ENCODE measurements at regions not wholly inside any gene's neighbourhood (a gene's known extent, or its start where the extent isn't known, plus 50 kb on each side); places are given as distances from the start of the nearest gene placed in this dataset.

DNA sequence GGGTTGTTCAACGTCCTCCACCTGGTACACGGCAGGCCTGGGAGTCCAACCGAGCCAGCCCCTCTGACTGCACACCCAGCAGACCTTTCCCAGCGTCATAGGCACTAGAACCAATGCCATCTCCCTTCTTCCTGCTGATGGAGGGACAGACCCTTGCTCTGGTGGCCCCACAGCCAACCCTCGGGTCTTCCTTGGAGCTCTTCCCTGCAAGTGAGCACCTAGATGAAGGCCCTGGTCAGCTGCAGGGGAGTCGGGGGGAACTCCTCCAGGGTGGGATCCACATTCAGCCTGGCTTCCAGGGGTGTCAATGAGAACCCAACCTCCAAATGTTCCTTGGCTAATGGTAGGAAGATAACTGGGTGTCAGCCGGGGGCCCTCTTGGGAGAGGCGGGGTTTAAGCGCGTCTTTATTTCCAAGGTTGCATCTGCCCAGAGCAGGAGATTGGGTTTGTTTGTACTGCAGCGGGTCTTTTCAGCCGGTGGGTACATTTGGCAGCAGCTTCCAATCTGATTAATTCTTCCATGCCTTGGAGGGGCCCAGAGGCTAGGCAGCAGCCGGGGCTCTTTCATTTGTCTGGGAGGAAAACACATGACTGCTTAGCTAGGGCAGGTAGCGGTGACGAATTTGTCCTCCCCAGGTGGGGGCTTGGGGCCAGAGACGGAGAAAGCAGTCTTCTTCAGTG lies 56.0 kb upstream of the SHISAL1 start:
- intact Hi-C loops (cut with DNase I, micrococcal nuclease): no loop called here
- no peak overlapping the region for H3K4me3 ChIP-seq
- H3K9me3 ChIP-seq: no peaks in the 10 kb centered on the region
- no peak for ATAC-seq
- H3K4me1 ChIP-seq (ENCODE audit: low read depth): no peaks in the 10 kb centered on the region
- TF ChIP-seq, protein P1, sequence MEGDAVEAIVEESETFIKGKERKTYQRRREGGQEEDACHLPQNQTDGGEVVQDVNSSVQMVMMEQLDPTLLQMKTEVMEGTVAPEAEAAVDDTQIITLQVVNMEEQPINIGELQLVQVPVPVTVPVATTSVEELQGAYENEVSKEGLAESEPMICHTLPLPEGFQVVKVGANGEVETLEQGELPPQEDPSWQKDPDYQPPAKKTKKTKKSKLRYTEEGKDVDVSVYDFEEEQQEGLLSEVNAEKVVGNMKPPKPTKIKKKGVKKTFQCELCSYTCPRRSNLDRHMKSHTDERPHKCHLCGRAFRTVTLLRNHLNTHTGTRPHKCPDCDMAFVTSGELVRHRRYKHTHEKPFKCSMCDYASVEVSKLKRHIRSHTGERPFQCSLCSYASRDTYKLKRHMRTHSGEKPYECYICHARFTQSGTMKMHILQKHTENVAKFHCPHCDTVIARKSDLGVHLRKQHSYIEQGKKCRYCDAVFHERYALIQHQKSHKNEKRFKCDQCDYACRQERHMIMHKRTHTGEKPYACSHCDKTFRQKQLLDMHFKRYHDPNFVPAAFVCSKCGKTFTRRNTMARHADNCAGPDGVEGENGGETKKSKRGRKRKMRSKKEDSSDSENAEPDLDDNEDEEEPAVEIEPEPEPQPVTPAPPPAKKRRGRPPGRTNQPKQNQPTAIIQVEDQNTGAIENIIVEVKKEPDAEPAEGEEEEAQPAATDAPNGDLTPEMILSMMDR (IDR thresholded peaks at IDR 0.05): no peak
- H3K36me3 ChIP-seq (ENCODE audit: low read depth): no peaks in the 10 kb centered on the region
- DNase-seq: peak in 2 of 3 donors; percentile 3 to 10

DNA sequence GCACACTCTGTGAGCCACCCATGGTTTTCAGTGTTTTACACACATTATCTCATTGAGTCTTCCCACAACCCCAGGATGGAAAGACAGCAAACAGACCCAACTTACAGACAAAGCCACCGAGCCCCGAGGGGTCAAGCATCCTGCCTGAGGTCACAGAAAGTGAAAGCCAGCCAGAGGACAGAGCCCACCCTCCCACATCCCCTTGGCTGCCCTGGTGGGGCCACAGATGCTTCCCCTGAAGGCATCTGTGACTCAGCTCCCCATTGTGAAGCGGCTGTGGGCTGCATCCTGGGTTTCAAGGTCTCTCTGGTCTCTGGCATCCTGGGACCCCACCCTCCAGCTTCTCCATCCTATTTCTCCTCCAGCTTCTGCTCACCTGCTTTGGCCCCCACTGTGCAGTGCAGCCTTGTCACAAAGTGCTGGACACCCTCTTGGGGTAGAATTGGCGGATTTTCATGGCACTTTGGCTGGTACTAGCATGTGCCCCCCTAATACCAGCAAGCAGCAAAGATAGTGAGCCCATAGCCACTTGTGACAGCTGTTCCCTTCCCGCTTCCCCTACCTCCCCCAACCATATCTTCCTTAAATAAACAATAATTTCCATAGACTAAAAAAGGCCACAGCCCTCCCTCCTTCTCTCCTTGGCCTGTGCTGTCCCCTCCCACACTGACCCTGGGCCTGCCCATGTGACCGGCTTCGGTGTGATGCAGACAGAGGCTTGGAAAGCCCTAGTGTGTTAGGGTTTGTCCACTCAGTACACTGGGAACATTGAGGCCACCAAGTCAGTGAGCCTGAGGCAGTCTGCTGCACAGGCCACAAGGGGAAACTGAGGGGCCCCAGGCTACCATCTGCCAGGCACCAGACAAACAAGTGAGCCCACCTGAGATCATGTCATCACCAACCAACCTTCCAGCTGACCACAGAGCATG lies 53.9 kb upstream of the SHISAL1 start:
- intact Hi-C loops (cut with DNase I, micrococcal nuclease): no loop called here
- H3K9me3 ChIP-seq: no peaks in the 10 kb centered on the region
- DNase-seq (peak in 2 of 3 donors; percentile 13 to 31), ATAC-seq (no peak)
- H3K36me3 ChIP-seq (ENCODE audit: low read depth): no peaks in the 10 kb centered on the region
- no peaks in the 10 kb centered on the region for H3K4me1 ChIP-seq (ENCODE audit: low read depth)
- H3K4me3 ChIP-seq: no peak overlapping the region
- TF ChIP-seq, protein P1 (IDR thresholded peaks at IDR 0.05): no peak

DNA sequence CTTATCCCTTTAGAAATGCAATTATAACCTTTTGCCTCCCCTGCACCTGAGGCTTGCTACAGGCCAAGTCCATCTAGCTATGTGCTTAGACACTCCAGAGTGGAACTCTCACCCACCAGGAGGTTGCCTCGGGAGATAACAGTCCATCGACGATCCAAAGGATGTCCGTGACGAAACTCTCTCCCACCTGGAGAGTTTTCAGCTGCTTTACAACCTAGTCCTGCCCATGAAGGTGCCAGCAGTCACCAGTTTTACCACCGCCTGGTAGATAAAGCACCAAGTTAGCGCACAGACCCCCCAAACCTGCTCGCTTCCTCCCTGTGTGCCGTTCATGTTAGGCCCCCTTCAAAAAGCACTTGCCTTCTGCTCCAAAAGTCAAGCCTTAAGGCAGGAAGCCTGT lies 53.1 kb upstream of the SHISAL1 start:
- ATAC-seq: no peak

DNA sequence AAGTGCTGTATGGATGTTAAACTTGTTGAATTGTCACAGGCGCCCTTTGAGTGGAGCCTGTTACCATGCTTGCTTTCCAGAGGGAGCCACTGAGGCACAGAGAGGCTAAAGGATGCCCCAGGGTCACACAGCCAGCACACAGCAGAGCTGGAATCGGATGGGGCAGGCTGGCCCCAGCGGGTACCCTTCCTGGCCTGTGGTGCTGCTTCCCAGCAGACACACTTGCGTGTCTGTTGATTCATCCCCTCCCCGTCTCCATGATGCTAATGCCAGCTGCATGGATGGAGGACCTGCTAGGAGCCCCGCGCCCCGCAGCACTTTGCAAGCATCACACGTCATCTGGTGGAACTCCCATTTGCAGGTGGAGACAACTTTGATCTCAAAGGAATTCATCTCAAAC lies 52.4 kb upstream of the SHISAL1 start:
- Histone ChIP-seq H3K36me3 (ENCODE audit: low read depth) (no peaks in the 10 kb centered on the region), H3K9me3 (no peaks in the 10 kb centered on the region), H3K4me1 (ENCODE audit: low read depth) (no peaks in the 10 kb centered on the region), H3K4me3 (no peak overlapping the region)
- DNase-seq (peak in 2 of 3 donors; percentile 9 to 15), ATAC-seq (no peak)
- intact Hi-C loops (cut with DNase I, micrococcal nuclease): no loop called here
- TF ChIP-seq, protein P1 (IDR thresholded peaks at IDR 0.05): no peak

More for the DNA sequence above, 53.1 kb upstream of the SHISAL1 start:
- TF ChIP-seq, protein P1 (IDR thresholded peaks at IDR 0.05): no peak
- DNase-seq: peak in 2 of 3 donors; percentile 1 to 5
- H3K4me1 ChIP-seq (ENCODE audit: low read depth): no peaks in the 10 kb centered on the region
- no peaks in the 10 kb centered on the region for H3K9me3 ChIP-seq
- no peaks in the 10 kb centered on the region for H3K36me3 ChIP-seq (ENCODE audit: low read depth)
- no peak overlapping the region for H3K4me3 ChIP-seq
- intact Hi-C loops (cut with DNase I, micrococcal nuclease): no loop called here

DNA sequence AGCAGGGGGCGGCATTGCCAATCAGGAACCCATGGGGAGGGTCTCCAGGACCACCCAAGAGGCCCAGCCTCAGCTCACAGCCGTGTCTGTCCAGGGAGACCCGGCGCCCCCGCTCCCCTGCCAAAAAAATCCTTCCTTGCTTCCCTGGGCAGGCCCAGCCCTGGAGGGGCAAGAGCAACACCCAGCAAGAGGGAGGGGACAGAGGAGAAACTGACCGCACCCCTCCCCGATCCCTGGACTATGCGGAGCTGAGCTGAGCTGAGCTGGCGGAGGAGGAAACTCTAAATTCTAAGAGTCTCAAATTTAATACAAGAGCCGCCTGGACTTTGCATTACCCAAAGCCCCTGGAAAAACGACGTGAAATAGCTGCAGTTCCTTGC lies 52.0 kb upstream of the SHISAL1 start:
- DNase-seq: peak in 2 of 3 donors; percentile 18 to 50
- no peaks in the 10 kb centered on the region for H3K9me3 ChIP-seq
- TF ChIP-seq, protein P1 (IDR thresholded peaks at IDR 0.05): no peak
- intact Hi-C loops (cut with DNase I, micrococcal nuclease): no loop called here
- H3K4me1 ChIP-seq (ENCODE audit: low read depth): no peaks in the 10 kb centered on the region
- no peak for ATAC-seq
- no peak overlapping the region for H3K4me3 ChIP-seq
- H3K36me3 ChIP-seq (ENCODE audit: low read depth): no peaks in the 10 kb centered on the region
